HepG2 (cell line): ENCODE measurements at regions not wholly inside any gene's neighbourhood (a gene's known extent, or its start where the extent isn't known, plus 50 kb on each side); places are given as distances from the start of the nearest gene placed in this dataset.

Experiments
- ATAC-seq: fragments of 200-7000 bp; cut with Tn5 transposase; 3 replicates; pipeline ENCODE4 v1.9.1; 2020; ENCODE audit warnings: mild to moderate bottlenecking, moderate library complexity
- BruUV-seq: library from RNA; stranded (reverse); fragments of 400-500 nt; replicated peaks from 2 replicates; lab custom pipeline; 2021; lab: Mats Ljungman, UMichigan
- CTCF ChIA-PET: fragments of 300-600 bp; formaldehyde crosslinking; extraction: SDS; loops from one replicate; lab custom pipeline; 2021; ENCODE audit warnings: low total read pairs, inconsistent platforms, low intra/inter-chr PET ratio; lab: Yijun Ruan, JAX
- POLR2A ChIA-PET: fragments of 350-600 bp; sonication (Branson Sonifier 250); formaldehyde crosslinking; loops from one replicate; lab custom pipeline; 2020; ENCODE audit warnings: antibody characterized with exemption, inconsistent platforms; lab: Yijun Ruan, JAX
- DNase-seq: peaks from one replicate; pipeline ENCODE4 v3.0.0-alpha.2; 2015; ENCODE audit warnings: low spot score
- FAIRE-seq: peaks from 3 replicates; lab custom pipeline; 2011; peaks lifted over from hg19 to GRCh38; lab: Jason Lieb, UNC
- H2AFZ ChIP-seq: one replicate; pipeline ENCODE4 v1.6.1; 2011; ENCODE audit warnings: low read length, inconsistent platforms
- H3K27ac ChIP-seq: fragments of 300-600 bp; 3 replicates; pipeline ENCODE4 v1.8.0; 2011; ENCODE audit warnings: mixed run types, mild to moderate bottlenecking, mixed read lengths, low read length, inconsistent platforms; ENCODE audit not compliant: insufficient read depth; ENCODE audit errors: extremely low read length
- H3K27me3 ChIP-seq, 2 experiments: fragments of 200-600 bp in 1 of 2; 2 replicates in 1 of 2; 3 replicates in 1 of 2; pipeline versions ENCODE4 v1.6.0 to v1.8.0; 2011; ENCODE audit warnings: low read length in 2 of 2, mild to moderate bottlenecking in 2 of 2, moderate library complexity in 2 of 2, inconsistent platforms in 1 of 2; ENCODE audit not compliant: insufficient read depth in 2 of 2, control insufficient read depth in 1 of 2
- H3K36me3 ChIP-seq, 2 experiments: fragments of 200-600 bp in 1 of 2; replicated peaks in 1 of 2; 2 replicates in 1 of 2; 3 replicates in 1 of 2; pipeline versions ENCODE4 v1.5.1 to v1.8.0; 2011; ENCODE audit warnings: low read length in 2 of 2, inconsistent platforms in 1 of 2; ENCODE audit not compliant: insufficient read depth in 2 of 2, control insufficient read depth in 1 of 2
- H3K4me1 ChIP-seq: 2 replicates; pipeline ENCODE4 v1.5.1; 2012; ENCODE audit warnings: low read length, inconsistent platforms; ENCODE audit not compliant: insufficient read depth
- H3K4me2 ChIP-seq: 2 replicates; pipeline ENCODE4 v1.6.0; 2011; ENCODE audit warnings: low read depth, low read length, inconsistent platforms
- H3K4me3 ChIP-seq, 3 experiments: fragments of 200-600 bp in 1 of 3; sonication (generic), shearing (Covaris generic) in 1 of 3; replicated peaks in 1 of 3; 2 replicates each; pipeline ENCODE4 v1.5.1; 2011 to 2016; ENCODE audit warnings: low read length in 3 of 3, inconsistent platforms in 2 of 3, low read depth in 2 of 3, mild to moderate bottlenecking in 2 of 3, control low read depth in 1 of 3, mixed read lengths in 1 of 3; ENCODE audit not compliant: insufficient read depth in 1 of 3
- H3K79me2 ChIP-seq: one replicate; pipeline ENCODE4 v1.6.1; 2011; ENCODE audit warnings: low read length, inconsistent platforms; ENCODE audit not compliant: insufficient read depth
- H3K9ac ChIP-seq: 2 replicates; pipeline ENCODE4 v1.6.0; 2011; ENCODE audit warnings: mild to moderate bottlenecking, low read depth, low read length, inconsistent platforms; ENCODE audit not compliant: insufficient read depth
- H3K9me3 ChIP-seq: 2 replicates; pipeline ENCODE4 v1.5.1; 2012; ENCODE audit warnings: mild to moderate bottlenecking, low read length
- H4K20me1 ChIP-seq: 2 replicates; pipeline ENCODE4 v1.6.0; 2011; ENCODE audit warnings: inconsistent platforms, mild to moderate bottlenecking, low read length, moderate library complexity; ENCODE audit not compliant: insufficient read depth
- CENPX ChIP-seq: sonication (generic); formaldehyde crosslinking; IDR thresholded peaks from 2 replicates; pipeline ENCODE4 v1.9.0; 2021; ENCODE audit warnings: mild to moderate bottlenecking, missing genetic modification reagents, moderate library complexity
- GATA4 ChIP-seq: sonication (generic); IDR thresholded peaks from 2 replicates; pipeline ENCODE4 v1.6.1; 2016; ENCODE audit warnings: antibody characterized with exemption, low read depth, borderline replicate concordance
- HMG20B ChIP-seq: conservative IDR thresholded peaks from 2 replicates; pipeline ENCODE4 v1.6.1; 2016; ENCODE audit warnings: missing genetic modification reagents, missing compliant biosample characterization
- NR2F2 ChIP-seq: IDR thresholded peaks from 2 replicates; pipeline ENCODE4 v1.6.1; 2012; ENCODE audit warnings: low read depth, inconsistent platforms, borderline replicate concordance
- RBAK ChIP-seq: sonication (generic); formaldehyde crosslinking; IDR thresholded peaks from 2 replicates; pipeline ENCODE4 v1.5.1; 2020; ENCODE audit warnings: mild to moderate bottlenecking, missing genetic modification reagents
- TARDBP ChIP-seq: sonication (generic); formaldehyde crosslinking; IDR thresholded peaks from 2 replicates; pipeline ENCODE4 v1.8.0; 2022; ENCODE audit warnings: mild to moderate bottlenecking, missing genetic modification reagents
- ZNF12 ChIP-seq: sonication (generic); formaldehyde crosslinking; IDR thresholded peaks from 2 replicates; pipeline ENCODE4 v1.5.0; 2020; ENCODE audit warnings: missing genetic modification reagents
- ZNF788 ChIP-seq: sonication (generic); formaldehyde crosslinking; IDR thresholded peaks from 2 replicates; pipeline ENCODE4 v1.5.0; 2020; ENCODE audit warnings: mild to moderate bottlenecking, missing genetic modification reagents, borderline replicate concordance
- WGBS: methylation state at CpG from one replicate; pipeline ENCODE4 v1.1.6; 2017; ENCODE audit warnings: low lambda C conversion rate; 5-methylcytosine and 5-hydroxymethylcytosine counted together
- in situ Hi-C: cut with HindIII; loops from 2 replicates; pipeline ENCODE4 v1.10.0; 2017; ENCODE audit warnings: low pct_unique_long_range_greater_than_20kb; ENCODE audit not compliant: extremely low pct_ligation_motif_present
- intact Hi-C: fragments of 100-400 bp; cut with micrococcal nuclease; formaldehyde crosslinking; loops from one replicate; pipeline ENCODE4 v1.10.0; 2022; ENCODE audit not compliant: unreplicated experiment
- TF ChIP-seq, protein P1 (sequence below): sonication (generic); formaldehyde crosslinking; IDR thresholded peaks from 2 replicates; pipeline ENCODE4 v1.8.1; 2023; ENCODE audit warnings: mild to moderate bottlenecking, inconsistent platforms, moderate library complexity, missing genetic modification reagents, borderline replicate concordance

GRCh38 chr11:22471385-22471784 is 133.2 kb downstream of the SLC17A6 start (continued):
- TF ChIP-seq RBAK: no peak
- TF ChIP-seq ZNF12 (CRISPR knock-in tag): no peak
- no peak for TF ChIP-seq GATA4
- no peak for TF ChIP-seq TARDBP (CRISPR knock-in tag)
- no peak for TF ChIP-seq ZNF788 (CRISPR knock-in tag)
- no peak for TF ChIP-seq HMG20B (CRISPR knock-in tag)
- TF ChIP-seq CENPX: no peak

- ATAC-seq (no peak), DNase-seq (no peak), FAIRE-seq (no peak)
- no peaks in the 10 kb centered on the region for H3K4me1 ChIP-seq
- POLR2A ChIA-PET: no interaction called here
- BruUV-seq: no TSS peak
- WGBS: 5% methylated on average over 2 of the region's 2 CpGs
- no peak for TF ChIP-seq NR2F2
- TF ChIP-seq, protein P1, sequence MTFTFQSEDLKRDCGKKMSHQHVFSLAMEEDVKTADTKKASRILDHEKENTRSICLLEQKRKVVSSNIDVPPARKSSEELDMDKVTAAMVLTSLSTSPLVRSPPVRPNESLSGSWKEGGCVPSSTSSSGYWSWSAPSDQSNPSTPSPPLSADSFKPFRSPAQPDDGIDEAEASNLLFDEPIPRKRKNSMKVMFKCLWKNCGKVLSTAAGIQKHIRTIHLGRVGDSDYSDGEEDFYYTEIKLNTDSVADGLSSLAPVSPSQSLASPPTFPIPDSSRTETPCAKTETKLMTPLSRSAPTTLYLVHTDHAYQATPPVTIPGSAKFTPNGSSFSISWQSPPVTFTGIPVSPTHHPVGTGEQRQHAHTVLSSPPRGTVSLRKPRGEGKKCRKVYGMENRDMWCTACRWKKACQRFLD (CRISPR knock-in tag): no peak
- H3K79me2 ChIP-seq: no peaks in the 10 kb centered on the region
- in situ Hi-C loops: no loop called here
- H3K27me3 ChIP-seq: no peaks in the 10 kb centered on the region
- CTCF ChIA-PET: no interaction called here
- H3K9me3 ChIP-seq: no peaks in the 10 kb centered on the region
- H3K9ac ChIP-seq: no peak overlapping the region
- H3K4me3 ChIP-seq: no peak overlapping the region
- H4K20me1 ChIP-seq: no peaks in the 10 kb centered on the region
- no peak overlapping the region for H2AFZ ChIP-seq
- H3K36me3 ChIP-seq: no peaks in the 10 kb centered on the region
- H3K27ac ChIP-seq: no peak overlapping the region
- intact Hi-C loops: no loop called here
- H3K4me2 ChIP-seq: no peak overlapping the region
Measured at GRCh38 chr11:22467741-22468140, 129.6 kb downstream of the SLC17A6 start.
